NCI-H526 (cell line): ENCODE measurements at regions not wholly inside any gene's neighbourhood (a gene's known extent, or its start where the extent isn't known, plus 50 kb on each side); places are given as distances from the start of the nearest gene placed in this dataset.

ENCODE experiments used
- DNase-seq, 2 experiments: peaks; one replicate each; lab custom pipeline; 2025; lab: John Stamatoyannopoulos, UW

DNA sequence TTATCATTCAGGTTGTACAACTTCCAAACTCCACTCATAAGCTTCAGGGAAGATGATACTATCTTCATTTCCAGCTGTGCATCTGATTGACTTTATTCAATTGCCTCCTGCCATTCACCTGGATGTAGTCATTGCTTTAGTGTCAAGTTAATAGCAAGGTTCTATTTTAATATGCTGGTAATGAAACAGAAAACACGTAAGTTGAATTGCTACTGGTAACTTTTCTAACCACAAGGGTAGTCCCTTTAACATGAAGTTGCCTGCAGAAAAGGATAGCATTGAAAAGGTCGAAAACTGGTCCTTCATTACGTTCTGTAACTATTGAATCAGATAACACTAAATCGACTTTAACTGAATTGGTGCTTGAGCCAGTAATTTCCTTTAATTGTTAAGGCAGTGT, 459.4 kb upstream of the CDH6 start:
- DNase-seq: no peak

DNA sequence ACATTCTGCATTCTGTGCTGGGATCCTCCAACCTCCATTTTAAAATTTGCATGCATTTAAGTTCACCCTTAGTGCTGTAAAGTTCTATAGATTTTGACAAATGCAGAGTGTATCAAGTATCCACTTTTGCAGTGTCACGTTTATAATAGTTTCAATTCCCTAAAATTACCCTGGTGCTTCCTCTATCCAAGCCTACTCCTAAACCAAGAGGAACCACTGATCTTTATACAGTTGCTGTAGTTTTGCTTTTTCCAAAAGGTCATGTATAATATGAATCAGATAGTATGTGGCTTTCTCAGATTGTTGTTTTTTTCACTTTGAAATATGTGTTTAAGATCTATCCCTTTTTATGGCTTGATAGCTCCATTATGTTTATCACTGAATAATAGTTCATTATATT, 468.4 kb upstream of the CDH6 start:
- no peak for DNase-seq

DNA sequence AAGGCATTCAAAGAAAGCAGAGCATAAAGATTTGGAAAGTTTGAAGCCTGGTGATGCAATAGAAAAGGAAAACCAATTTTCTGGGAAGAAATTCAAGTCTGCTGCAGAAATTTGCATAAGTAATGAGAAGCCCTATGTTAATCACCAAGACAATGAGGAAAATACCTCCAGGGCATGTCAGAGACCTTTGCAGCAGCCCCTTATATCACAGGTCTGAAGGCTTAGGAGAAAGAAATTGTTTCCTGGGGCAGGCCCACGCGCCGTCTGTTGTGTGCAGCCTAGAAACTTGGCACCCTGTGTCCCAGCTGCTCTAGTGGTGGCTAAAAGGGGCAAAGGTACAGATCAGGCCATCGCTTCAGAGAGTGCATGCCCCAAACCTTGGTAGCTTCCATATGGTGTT, 495.3 kb upstream of the CDH6 start:
- DNase-seq: no peak

DNA sequence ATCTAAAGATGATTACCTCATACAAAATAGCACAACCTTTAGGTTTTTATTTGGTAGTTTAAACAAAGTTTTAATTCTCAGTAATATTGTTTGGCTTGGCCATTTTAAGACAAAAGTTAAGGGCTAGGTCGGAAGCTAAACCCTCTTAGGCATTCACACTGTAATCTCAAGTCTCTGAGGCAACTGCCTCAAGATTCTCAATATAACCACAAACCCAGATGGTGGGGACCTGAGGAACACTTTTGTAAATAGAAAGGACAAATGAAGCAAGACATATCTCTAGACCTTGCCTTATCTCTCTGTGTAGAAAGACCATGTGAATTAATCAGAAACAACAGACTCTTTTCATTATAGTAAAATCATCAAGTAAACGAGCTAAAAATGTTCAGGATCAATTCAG, 500.2 kb upstream of the CDH6 start:
- DNase-seq: no peak

DNA sequence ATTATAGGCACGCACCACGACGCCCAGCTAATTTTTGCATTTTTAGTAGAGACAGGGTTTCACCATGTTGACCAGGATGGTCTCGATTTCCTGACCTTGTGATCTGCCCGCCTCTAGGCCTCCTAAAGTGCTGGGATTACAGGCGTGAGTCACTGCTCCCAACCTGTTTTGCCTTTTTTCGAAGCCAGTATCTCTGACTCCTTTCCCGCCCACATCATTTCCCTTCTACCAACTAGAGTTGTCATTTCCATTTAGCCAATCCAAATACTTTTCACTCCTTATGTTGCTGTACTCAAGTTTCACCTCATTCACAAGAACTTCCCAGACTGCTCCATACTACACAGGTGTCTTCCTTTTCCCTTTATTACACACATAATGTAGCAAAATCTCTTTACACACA, 502.6 kb upstream of the CDH6 start:
- DNase-seq: no peak

DNA sequence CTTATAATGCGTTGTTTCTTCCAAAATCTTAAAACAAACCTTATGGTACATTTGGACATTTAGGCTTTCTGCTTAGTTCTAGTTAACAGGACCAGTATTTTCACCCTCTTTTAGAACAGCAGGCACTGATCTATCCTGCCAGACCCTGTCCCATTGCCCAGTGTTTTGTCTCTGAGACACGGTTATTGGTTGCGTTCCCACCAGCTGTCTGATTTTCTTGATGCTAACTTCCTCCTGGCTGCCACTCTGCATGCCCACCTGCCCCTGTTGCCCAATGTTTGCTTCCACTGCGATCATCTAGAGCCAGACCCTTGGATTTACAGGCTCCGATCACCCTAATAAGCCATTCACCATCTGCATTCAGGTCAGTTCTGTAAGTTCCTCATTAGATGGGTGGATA, 506.0 kb upstream of the CDH6 start:
- no peak for DNase-seq

DNA sequence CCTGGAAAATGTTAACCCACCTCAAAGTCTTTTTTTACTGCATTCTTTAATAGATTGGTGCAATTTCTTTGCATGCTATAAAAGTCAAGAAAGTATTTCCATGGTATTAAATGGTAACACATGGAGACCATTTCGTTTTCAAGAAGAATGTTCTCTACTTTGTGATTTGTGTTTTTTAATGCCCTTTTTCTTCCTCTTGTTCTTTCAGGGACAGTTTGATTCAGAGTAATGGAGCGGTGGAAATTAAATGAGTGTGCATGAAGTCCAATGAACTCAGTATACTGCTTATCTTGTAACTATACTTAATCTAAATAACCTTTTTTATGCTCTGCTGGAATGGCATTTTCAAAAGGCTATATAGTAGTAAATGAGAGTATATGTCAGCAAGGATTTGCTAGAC, 507.0 kb upstream of the CDH6 start:
- DNase-seq: no peak

DNA sequence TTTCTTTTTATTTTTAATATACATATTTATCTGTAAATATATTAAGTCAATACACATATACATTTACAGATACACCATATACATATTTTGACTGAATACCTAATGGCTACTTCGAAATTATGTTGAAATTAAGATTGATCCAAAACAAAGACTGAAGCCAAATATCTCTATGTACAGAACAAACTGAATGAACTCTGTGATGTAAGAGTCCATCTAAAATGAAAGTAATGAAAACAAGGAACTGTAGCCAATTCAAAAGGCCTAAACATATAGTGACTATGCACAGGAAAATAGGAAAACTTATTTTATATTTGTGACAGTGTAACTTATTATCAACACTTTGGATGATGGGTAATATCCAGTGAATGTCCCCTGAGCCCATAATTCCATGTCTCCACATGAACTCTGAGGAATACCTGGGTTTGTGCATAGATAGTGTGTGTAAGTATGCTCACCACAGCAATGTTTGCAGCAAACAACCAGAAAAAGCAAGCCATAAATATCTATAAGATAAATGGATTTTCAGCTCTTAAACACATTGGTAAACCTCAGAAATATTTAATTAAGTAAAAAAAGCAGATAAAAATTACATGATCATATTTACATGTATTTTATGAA, 517.2 kb upstream of the CDH6 start:
- no peak for DNase-seq

DNA sequence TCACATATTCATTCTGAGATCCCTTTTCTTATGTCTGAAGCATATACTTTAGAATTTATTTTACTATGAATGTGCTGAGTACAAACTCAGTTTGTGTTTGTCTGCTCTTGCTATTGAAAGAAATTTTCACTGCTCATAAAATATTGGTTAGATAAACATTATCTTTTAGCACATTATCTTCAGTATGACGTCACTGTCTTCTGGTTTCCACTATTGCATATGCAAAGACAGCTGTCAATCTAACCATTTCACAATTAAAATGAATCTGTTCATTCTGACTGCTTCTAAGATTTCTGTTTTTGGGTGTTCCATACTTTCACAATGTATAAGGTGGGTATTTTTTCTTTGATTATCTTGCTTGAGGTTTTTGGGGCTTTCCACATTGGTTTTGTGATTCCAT, 526.2 kb upstream of the CDH6 start:
- DNase-seq: no peak

DNA sequence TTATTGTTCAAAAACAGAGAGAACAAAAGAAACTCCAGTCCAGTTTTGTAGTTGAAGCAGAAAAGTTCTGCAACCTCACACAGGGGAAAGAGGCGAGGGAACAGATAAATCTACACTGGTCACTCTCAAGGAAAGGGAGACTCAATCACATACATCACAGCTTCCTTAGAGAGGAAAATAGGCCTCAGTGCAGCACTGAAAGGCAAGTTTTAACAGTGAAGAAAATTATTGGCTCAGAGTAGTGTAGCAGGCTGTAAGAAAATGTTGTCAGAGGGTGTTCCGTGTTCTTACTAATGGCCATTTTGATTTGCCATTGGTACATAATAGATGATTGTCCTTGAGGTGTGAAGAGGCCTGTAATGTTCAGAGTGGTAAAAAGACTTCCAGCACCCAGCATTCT, 530.0 kb upstream of the CDH6 start:
- no peak for DNase-seq

DNA sequence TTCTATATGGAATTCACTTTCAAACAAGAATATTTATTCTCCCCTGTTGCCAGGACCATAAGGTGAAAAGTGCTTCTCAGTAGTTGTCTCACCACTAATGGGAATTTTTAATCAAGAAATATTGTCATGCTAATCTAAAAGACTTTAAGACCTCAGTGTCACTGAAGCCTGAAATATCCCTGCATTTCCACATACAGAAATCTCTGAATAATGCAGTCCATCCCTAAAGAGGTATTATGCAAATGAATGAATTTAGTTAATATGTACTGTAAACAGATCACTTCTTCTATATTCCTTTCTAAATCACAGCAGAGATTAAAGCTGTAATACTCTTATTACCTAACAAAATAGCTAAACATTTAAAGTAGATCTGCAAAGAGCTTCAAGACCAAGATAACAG, 531.1 kb upstream of the CDH6 start:
- no peak for DNase-seq

DNA sequence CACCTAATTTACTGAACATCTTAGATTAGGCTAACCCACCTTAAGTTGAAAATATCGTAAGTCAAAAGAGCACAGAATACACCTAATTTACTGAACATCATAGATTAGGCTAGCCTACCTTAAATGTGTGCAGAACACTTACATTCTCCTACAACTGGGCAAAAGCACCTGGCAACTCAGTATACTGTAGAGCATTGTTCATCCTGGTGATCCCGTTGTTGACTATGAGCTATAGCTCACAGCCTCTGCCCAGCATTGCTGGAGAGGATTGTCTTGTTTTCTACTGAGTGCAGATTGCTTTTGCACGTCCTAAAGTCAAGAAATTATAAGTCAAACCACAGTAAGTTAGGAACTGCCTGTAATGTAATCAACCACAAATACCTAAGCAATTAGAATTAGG, 531.8 kb upstream of the CDH6 start:
- no peak for DNase-seq

DNA sequence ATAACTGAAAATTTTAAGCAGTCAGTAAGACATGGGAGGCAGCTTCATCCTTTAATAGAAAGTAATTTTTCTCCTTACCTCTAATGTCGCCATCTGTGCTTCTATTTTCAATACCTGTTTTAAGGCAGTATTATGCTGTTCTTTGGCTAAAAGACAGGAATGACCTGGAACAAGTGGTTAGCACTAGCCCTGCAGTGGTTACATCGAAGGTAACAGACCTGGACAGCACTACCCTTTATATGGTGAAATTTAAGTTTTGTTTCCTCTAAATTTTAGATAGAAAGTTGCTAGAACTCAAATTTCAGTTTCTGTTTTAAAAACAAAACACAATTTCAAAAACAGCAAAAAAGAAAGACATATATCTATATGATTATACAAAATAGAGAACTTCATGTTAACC, 534.1 kb upstream of the CDH6 start:
- no peak for DNase-seq

DNA sequence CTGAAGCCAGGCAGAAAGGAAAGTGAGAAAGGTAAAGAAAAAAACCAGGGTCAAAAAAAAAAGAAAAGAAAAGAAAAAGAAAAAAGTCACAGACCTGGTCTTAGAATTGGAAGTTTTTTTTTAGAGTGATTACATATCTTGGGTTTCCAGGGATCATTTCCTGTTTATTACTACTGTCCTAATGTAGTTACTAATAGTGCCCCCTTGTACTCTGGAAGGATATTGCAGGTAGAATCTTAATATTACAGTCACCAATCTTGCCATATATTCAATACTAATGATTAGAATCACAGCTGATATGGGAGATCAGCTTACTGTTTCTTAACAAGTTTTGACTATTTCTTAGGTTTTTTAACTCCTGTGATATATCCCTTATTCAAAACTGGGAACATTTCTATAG, 543.2 kb upstream of the CDH6 start:
- no peak for DNase-seq

DNA sequence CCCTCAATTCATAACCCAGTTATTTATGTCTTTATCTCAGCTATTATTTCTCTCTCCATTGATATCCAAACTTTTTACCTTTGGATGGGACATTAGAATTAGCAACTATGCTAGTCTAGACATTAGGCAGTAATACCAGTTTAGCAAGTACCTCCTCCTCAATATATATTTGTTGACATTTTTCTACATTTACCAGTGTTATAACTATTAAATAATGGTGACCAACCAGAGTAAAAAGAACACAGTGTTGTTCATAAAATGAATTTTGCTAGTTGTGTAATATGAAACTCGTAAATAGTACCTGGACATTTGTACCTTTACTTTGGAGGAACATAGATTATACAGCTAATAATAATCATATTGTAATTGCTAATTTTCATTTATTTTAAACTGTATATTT, 554.6 kb upstream of the CDH6 start:
- no peak for DNase-seq

DNA sequence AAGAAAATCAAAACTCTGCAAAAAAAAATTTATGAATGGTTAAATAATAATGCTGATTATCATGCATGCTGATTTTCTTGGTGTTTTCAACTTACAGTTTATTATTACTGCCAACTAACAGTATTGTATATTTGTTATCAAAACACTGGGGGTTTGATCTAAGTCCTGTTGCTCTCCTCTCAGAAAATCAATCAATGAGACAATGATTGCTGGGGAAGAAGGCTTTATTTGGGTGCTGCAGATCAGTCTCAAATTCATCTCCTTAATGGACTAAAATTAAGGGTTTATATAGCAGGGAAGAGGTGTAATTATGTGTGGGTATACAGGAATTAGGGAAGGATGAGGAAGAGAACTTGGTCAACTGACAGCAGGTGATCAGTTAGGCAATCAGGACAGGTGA, 565.5 kb upstream of the CDH6 start:
- DNase-seq: no peak

DNA sequence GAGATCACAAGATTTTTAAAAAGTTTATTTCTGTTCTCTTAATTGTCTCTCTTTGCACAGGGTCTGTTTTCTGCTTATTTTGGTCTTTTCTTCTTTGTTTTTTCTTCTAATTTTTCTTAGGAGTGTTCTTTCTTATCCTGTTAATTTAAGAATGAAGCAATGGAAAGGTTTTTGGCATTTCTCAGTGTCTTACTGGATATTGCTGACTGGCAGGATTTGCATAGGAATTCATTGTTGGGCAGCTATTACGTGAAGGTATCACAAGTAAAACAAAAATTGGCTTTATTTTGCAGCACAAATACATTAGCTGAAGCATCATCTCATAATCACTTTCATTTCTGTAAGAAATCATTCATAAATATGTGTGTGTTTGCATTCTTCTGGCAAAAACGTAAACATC, 566.9 kb upstream of the CDH6 start:
- no peak for DNase-seq

DNA sequence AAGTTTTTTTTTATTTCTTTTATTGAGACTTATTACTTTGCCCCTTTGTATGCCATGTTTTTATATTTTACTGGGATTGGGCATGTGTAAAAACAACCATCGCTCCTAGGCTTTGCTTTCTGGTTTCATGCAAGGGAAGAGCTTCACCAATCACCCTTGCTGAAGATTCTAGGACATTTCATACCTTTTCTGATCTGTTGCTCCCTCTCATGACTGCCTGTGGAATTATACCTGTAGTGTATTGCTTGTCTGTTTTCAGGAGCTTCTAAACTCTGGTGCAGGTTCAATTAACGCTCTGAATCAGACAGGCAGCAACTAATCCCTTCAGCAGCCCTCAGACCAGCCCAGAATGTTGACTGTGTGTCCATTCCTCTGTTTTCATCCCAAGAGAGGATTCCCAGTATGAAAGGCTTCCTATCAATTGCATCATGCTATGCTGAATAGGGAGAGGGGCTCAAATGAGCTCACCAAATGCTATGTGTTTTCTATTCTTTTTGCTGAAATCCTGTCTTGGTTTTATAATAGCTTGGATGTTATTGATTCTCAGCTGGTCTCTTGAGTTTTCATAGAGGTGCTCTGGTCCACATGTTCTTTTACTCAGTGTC, 572.9 kb upstream of the CDH6 start:
- DNase-seq: no peak

DNA sequence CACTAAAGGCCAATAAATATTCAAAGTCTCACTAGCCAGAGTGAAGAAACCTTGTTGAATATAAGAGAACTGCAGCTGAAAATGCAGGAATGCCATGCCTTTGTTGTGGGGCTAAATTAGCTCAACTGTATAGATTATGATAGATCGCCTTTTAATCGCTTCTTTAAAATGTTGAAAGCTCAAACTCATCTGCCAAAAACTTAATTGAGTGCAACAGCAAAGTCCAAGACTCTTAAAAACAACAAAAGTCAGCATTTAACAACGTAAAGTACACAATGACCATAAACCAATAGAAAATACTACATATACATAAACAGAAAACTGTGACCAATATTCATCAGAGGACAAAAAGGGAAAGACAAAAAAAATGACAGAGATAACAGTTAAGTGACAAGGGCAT, 585.0 kb upstream of the CDH6 start:
- DNase-seq: no peak

DNA sequence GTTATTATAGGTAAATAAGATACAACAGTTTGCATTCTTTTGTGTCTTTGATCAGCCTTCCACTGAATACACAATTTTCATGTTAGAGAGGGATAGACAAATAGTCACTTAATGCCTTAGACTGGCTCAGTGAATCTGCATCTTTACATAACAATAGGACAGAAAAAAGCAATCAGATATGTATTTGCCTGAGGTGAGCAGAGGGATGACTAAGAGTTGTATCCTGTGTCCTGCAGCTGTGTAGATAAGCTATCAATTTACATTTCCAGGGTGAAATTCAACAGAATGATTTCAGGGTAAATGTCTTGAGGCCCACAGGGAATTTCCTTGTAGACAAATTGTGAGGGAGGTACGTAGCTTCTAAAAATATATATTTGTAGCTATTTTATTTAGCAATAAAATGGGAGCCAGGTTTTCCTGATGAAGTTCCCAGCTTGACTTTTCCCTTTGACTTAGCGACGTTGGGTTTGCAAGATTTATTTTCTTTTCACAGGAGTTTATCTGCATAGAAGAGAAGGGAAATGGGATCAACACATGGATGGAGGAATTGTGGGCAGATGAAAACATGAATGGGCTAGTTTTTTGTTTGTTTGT, 586.1 kb upstream of the CDH6 start:
- no peak for DNase-seq

DNA sequence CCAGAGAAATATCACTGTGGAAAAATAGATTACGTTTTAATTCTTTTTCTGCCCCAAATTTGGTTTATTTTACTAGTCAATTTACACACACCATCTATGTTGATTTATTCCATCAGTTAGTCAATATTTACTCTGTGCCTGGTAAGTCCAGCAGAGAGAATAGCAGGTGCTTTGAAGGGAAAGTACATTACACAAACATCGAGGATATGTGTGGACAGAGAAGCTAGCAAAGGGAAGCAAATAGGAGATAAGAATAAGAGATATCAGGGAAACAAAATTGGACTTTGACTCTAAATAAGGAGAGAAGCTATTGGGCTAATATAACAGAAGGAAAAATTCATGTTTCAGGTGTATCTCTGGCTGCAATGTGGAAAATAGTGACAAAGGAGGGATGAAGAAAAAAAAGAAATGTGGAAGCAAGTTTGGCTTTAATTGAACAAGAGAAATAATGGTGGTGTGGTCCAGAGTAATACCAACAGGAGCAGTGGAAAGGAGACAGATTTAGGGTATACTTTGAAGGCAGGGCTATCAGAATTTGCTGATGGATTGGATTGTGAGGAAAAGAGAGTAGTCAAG, 587.7 kb upstream of the CDH6 start:
- no peak for DNase-seq

DNA sequence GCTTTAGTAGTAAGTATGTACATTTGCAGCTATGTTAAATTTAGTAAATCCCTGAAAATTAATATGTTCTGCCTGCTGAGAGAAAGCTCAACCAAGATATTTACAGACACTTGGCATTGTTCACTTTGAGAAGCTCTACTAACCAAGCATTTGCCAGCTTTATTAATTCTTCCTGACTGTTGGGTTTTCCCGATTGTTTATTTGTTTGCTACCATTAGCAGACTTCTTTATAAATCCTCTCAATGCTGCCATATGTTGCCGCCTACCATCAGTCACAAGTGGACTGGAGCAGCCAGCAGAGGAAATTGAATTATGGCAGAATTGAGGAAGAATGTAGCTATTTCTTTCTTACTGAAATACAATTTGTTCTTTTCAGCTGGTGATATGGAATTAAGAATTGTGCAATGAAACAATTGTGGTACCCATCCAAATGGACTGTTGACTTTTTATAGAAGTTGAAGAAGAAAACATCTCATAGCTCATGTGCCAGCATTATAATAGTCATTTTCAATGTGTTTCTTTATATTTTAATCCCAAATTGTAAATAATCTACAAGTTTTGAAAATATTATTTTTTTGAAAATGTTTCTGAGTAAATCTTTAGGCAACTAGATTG, 588.7 kb upstream of the CDH6 start:
- no peak for DNase-seq

DNA sequence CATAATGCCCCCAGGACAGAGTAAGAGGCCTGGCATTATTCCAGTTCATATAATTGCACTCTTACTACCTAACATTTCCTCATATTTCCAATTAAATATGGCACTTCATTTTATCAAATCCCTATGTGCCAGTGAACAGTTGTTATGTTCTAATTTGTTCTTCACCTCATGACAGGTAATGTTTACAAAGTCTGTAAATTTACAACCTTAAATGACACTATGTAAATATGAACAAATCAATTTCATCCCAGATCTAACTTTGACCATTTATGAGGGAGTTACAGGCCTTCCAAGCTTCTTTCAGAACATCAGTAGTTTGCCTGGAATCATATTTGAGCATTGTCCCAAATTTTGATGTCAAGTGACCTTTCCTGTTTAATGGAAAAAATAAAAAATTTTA, 592.6 kb upstream of the CDH6 start:
- DNase-seq: no peak
